Stomach (tissue), 8 donors: ENCODE measurements at regions not wholly inside any gene's neighbourhood (a gene's known extent, or its start where the extent isn't known, plus 50 kb on each side); places are given as distances from the start of the nearest gene placed in this dataset.

Source experiments
- DNase-seq, 2 donors: peaks; one replicate each; pipeline versions ENCODE4 v3.0.0 to v3.0.0-alpha.2; 2013 to 2019
- H3K27ac ChIP-seq, 5 donors: fragments of 200-600 bp in 4 of 5; sonication (generic) in 4 of 5; one replicate each; pipeline ENCODE4 v1.5.1; 2013 to 2019; ENCODE audit warnings: mild to moderate bottlenecking in 1 of 5, moderate library complexity in 1 of 5
- H3K27me3 ChIP-seq, 3 donors: fragments of 200-600 bp; sonication (generic); one replicate each; pipeline ENCODE4 v1.5.1; 2017 to 2019; ENCODE audit warnings: mixed run types in 1 of 3
- H3K36me3 ChIP-seq, 4 donors: fragments of 200-600 bp; sonication (generic); 1 replicate in 3 of 4; 2 replicates in 1 of 4; pipeline ENCODE4 v1.5.1; 2016 to 2019
- H3K4me1 ChIP-seq, 4 donors: fragments of 200-600 bp; sonication (generic); one replicate each; pipeline ENCODE4 v1.5.1; 2016 to 2019
- H3K4me3 ChIP-seq, 4 donors: fragments of 200-600 bp; sonication (generic) in 3 of 4; one replicate each; pipeline ENCODE4 v1.5.1; 2016 to 2019; ENCODE audit warnings: mild to moderate bottlenecking in 1 of 4
- H3K9me3 ChIP-seq, 4 donors: fragments of 200-600 bp; sonication (generic); one replicate each; pipeline ENCODE4 v1.5.1; 2016 to 2019
- CTCF ChIP-seq, 7 experiments: fragments of 450-650 bp in 4 of 7; fragments of 200-600 bp in 3 of 7; sonication (generic) in 3 of 7; IDR thresholded peaks; one replicate each; pipeline ENCODE4 v1.5.1; 2016 to 2019; ENCODE audit warnings: antibody characterized with exemption in 7 of 7, control low read depth in 2 of 7, mild to moderate bottlenecking in 1 of 7
- EP300 ChIP-seq: sonication (generic); formaldehyde crosslinking; IDR thresholded peaks from one replicate; pipeline ENCODE4 v1.6.1; 2017; ENCODE audit warnings: antibody characterized with exemption
- POLR2A ChIP-seq, 4 donors: fragments of 450-650 bp; IDR thresholded peaks; one replicate each; pipeline ENCODE4 v1.6.1; 2016; ENCODE audit warnings: antibody characterized with exemption in 4 of 4, control low read depth in 2 of 4, mild to moderate bottlenecking in 1 of 4, moderate library complexity in 1 of 4
- POLR2AphosphoS5 ChIP-seq, 3 donors: sonication (generic); formaldehyde crosslinking; IDR thresholded peaks; one replicate each; pipeline ENCODE4 v1.6.1; 2016; ENCODE audit warnings: antibody characterized with exemption in 3 of 3
- WGBS, 5 donors: extraction: QIAGEN DNeasy Blood & Tissue Kit in 3 of 5; methylation state at CpG; one replicate each; pipeline versions ENCODE4 v1.1.5 to v1.1.7; 2013 to 2018; 5-methylcytosine and 5-hydroxymethylcytosine counted together
- intact Hi-C: fragments of 100-400 bp; cut with DNase I; formaldehyde crosslinking; loops from one replicate; pipeline ENCODE4 v1.15.1; 2023; ENCODE audit warnings: low total_unique reads
- donor health status: healthy with polysubstance abuse.
- donor health status: Bipolar disorder and iron deficiency.
- donor health status: healthy.

GRCh38 chr12:28975564-28976340 is 173.3 kb upstream of the FAR2 start:
- no peak for DNase-seq
- no peak for TF ChIP-seq CTCF (IDR thresholded peaks at IDR 0.05)
- no peak for TF ChIP-seq POLR2A (IDR thresholded peaks at IDR 0.05)
- no peak for TF ChIP-seq POLR2AphosphoS5 (IDR thresholded peaks at IDR 0.05)
- intact Hi-C loops = no loop called here
- H3K27me3 ChIP-seq = no peaks in the 10 kb centered on the region
- H3K9me3 ChIP-seq = no peaks in the 10 kb centered on the region
- no peaks in the 10 kb centered on the region for H3K36me3 ChIP-seq
- H3K4me1 ChIP-seq = no peaks in the 10 kb centered on the region
- H3K4me3 ChIP-seq = no peak overlapping the region
- 11 to 48% (median 39%) methylated on average over 3 of the region's 3 CpGs for WGBS, 5 donors
- H3K27ac ChIP-seq = no peak overlapping the region

- intact Hi-C loops = no loop called here
- H3K27me3 ChIP-seq = no peaks in the 10 kb centered on the region
- H3K36me3 ChIP-seq = no peaks in the 10 kb centered on the region
- H3K27ac ChIP-seq = no peak overlapping the region
- no peaks in the 10 kb centered on the region for H3K4me1 ChIP-seq
- WGBS, 5 donors = 79 to 95% (median 90%) methylated on average over 4 of the region's 4 CpGs
- H3K9me3 ChIP-seq = no peaks in the 10 kb centered on the region
- no peak for DNase-seq
- TF ChIP-seq POLR2A (IDR thresholded peaks at IDR 0.05) (no peak), CTCF (IDR thresholded peaks at IDR 0.05) (no peak), EP300 (no peak), POLR2AphosphoS5 (IDR thresholded peaks at IDR 0.05) (no peak)
- no peak overlapping the region for H3K4me3 ChIP-seq
Measured at GRCh38 chr12:28980436-28980835, 168.6 kb upstream of the FAR2 start.

DNA sequence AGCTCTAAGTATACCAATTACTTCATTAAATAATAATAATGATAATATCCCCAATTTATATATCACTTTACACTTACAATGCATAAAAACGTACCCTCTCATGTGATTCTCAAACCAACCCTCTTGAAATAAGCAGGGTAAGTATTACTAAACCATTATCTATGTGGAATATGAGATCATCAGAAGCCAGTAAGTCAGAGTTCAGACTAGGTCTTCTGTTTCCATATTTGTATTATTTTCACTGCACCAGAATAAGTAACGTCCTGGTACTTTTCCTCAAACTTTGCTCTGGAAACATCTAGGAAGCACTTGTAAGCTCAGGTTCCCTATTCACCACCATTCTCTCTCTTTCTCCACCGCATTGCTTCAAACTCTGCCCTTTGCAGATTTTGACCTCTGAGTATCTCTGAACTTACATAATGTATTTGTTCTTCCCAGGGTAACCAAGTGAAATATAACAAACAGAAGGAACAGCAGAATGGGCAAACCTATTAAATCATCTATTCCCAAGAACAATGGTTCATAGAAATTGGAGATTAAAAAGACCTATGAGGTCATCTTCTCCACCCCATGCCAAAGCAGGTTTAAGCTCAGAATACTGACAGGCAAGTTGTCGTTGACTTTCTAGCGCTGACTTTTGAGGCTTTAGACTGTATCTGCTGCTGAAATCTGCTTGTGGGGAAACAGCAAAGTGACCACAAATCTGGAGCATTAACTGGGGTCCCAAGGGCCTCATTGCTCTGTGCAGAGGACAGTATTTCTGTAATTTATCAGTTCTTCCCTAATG is 161.3 kb upstream of the FAR2 start:
- no peak overlapping the region for H3K4me3 ChIP-seq
- no peak for TF ChIP-seq POLR2A (IDR thresholded peaks at IDR 0.05)
- H3K9me3 ChIP-seq = no peaks in the 10 kb centered on the region
- no peaks in the 10 kb centered on the region for H3K36me3 ChIP-seq
- intact Hi-C loops = no loop called here
- H3K4me1 ChIP-seq = peaks cover 0 to 12% (median 2%) of the 10 kb centered on the region in 4 donors
- H3K27me3 ChIP-seq = no peaks in the 10 kb centered on the region
- no peak overlapping the region for H3K27ac ChIP-seq
- peak in 1 of 2 donors; percentile 51 for DNase-seq
- 30 to 50% (median 40%) methylated on average over 5 of the region's 5 CpGs for WGBS, 5 donors

DNA sequence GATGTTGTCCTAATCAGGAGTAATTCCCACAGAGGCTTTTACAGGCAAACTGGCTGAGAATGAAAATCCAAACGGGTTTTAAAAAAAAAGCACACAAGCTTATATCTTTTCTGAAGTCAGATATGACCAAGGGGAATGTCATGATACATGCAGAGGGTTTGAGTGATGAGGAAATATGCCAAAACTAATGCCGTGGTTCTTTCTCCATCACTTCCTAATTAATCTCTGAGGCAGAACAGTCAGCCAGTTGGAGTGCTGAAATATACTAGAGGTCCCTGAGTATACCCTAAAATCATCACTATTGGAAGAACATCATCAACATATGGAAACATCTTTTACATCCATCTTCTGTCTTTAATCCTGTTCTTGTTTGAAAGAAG is 160.8 kb upstream of the FAR2 start:
- TF ChIP-seq POLR2A (IDR thresholded peaks at IDR 0.05) (no peak), EP300 (no peak), POLR2AphosphoS5 (IDR thresholded peaks at IDR 0.05) (no peak), CTCF (IDR thresholded peaks at IDR 0.05) (no peak)
- Histone ChIP-seq H3K27me3 (no peaks in the 10 kb centered on the region), H3K27ac (no peak overlapping the region), H3K4me1 (peaks cover 0 to 12% (median 2%) of the 10 kb centered on the region in 4 donors), H3K9me3 (no peaks in the 10 kb centered on the region), H3K36me3 (no peaks in the 10 kb centered on the region), H3K4me3 (no peak overlapping the region)
- WGBS, 5 donors = 8 to 19% (median 15%) methylated on average over 2 of the region's 2 CpGs
- no peak for DNase-seq
- intact Hi-C loops = no loop called here
